PC-9 (cell line): ENCODE measurements at regions not wholly inside any gene's neighbourhood (a gene's known extent, or its start where the extent isn't known, plus 50 kb on each side); places are given as distances from the start of the nearest gene placed in this dataset.
A peak's percentile ranks its signal among the peaks of the same experiment; 100 is the strongest.

Source experiments
- BruUV-seq: library from RNA; stranded (reverse); fragments of 400-500 nt; replicated peaks from 2 replicates; lab custom pipeline; 2021; lab: Mats Ljungman, UMichigan
- CTCF ChIA-PET: fragments of 300-600 bp; sonication (Branson Sonifier 250); formaldehyde crosslinking; loops from one replicate; lab custom pipeline; 2022; ENCODE audit warnings: antibody characterized with exemption; lab: Charles Lee
- POLR2A ChIA-PET: fragments of 300-600 bp; sonication (Branson Sonifier 250); formaldehyde crosslinking; loops from one replicate; lab custom pipeline; 2022; ENCODE audit warnings: antibody characterized with exemption; ENCODE audit not compliant: unreplicated experiment; lab: Charles Lee
- DNase-seq, 2 experiments: peaks; one replicate each; pipeline versions ENCODE4 v3.0.0 to v3.0.0-alpha.2; 2015 to 2022; ENCODE audit warnings: mixed read lengths in 1 of 2
- H2AFZ ChIP-seq: fragments of 200-600 bp; sonication (generic); 2 replicates; pipeline ENCODE4 v1.8.1; 2017; ENCODE audit warnings: antibody characterized with exemption
- H3F3A ChIP-seq: fragments of 200-600 bp; sonication (generic); 2 replicates; pipeline ENCODE4 v1.8.1; 2017; ENCODE audit warnings: antibody characterized with exemption, mild to moderate bottlenecking, low read depth; ENCODE audit not compliant: insufficient read depth
- H3K27ac ChIP-seq: fragments of 200-600 bp; sonication (generic); 2 replicates; pipeline ENCODE4 v1.6.1; 2016; ENCODE audit warnings: mixed run types
- H3K27me3 ChIP-seq: fragments of 200-600 bp; sonication (generic); 2 replicates; pipeline ENCODE4 v1.6.1; 2016; ENCODE audit warnings: low read depth, mixed run types; ENCODE audit not compliant: insufficient read depth
- H3K36me3 ChIP-seq: fragments of 200-600 bp; sonication (generic); 2 replicates; pipeline ENCODE4 v1.6.1; 2016; ENCODE audit warnings: low read depth, mixed run types
- H3K4me1 ChIP-seq: fragments of 200-600 bp; sonication (generic); replicated peaks from 2 replicates; pipeline ENCODE4 v1.6.1; 2016; ENCODE audit warnings: mixed run types; ENCODE audit not compliant: insufficient read depth
- H3K4me2 ChIP-seq: fragments of 200-600 bp; sonication (generic); 2 replicates; pipeline ENCODE4 v1.6.1; 2017; ENCODE audit warnings: mixed run types
- H3K4me3 ChIP-seq: fragments of 200-600 bp; sonication (generic); 2 replicates; pipeline ENCODE4 v1.6.1; 2016; ENCODE audit warnings: mixed run types
- H3K79me2 ChIP-seq: fragments of 200-600 bp; sonication (generic); 2 replicates; pipeline ENCODE4 v1.6.1; 2017; ENCODE audit warnings: low read depth, mixed run types
- H3K9me2 ChIP-seq: fragments of 200-600 bp; sonication (generic); 2 replicates; pipeline ENCODE4 v1.8.1; 2017; ENCODE audit warnings: mild to moderate bottlenecking; ENCODE audit not compliant: insufficient read depth
- H3K9me3 ChIP-seq: fragments of 200-600 bp; sonication (generic); 2 replicates; pipeline ENCODE4 v1.8.1; 2016; ENCODE audit warnings: low read depth; ENCODE audit not compliant: insufficient read depth
- H4K20me1 ChIP-seq: fragments of 200-600 bp; sonication (generic); 2 replicates; pipeline ENCODE4 v1.8.1; 2017; ENCODE audit not compliant: insufficient read depth
- CTCF ChIP-seq: fragments of 200-600 bp; sonication (generic); conservative IDR thresholded peaks from 2 replicates; pipeline ENCODE4 v1.6.1; 2017; ENCODE audit warnings: mixed run types, antibody characterized with exemption, mild to moderate bottlenecking, moderate library complexity
- EZH2 ChIP-seq: fragments of 200-600 bp; sonication (generic); IDR thresholded peaks from 2 replicates; pipeline ENCODE4 v1.8.0; 2017; ENCODE audit warnings: antibody characterized with exemption, low read depth
- intact Hi-C: fragments of 100-400 bp; cut with micrococcal nuclease; formaldehyde crosslinking; loops from one replicate; pipeline ENCODE4 v1.10.0; 2022; ENCODE audit not compliant: unreplicated experiment

GRCh38 chr4:124514588-124514987 is 197.9 kb downstream of the ANKRD50 start:
- Histone ChIP-seq H3K4me3 (no peak overlapping the region), H4K20me1 (no peaks in the 10 kb centered on the region), H3K9me2 (no peaks in the 10 kb centered on the region; the same call in 1 of the 2 replicates), H3K27ac (no peak overlapping the region), H2AFZ (peak overlapping the region; percentile 17; the same call in 1 of the 2 replicates), H3F3A (no peaks in the 10 kb centered on the region), H3K27me3 (no peaks in the 10 kb centered on the region), H3K4me1 (no peaks in the 10 kb centered on the region), H3K79me2 (no peaks in the 10 kb centered on the region), H3K4me2 (no peak overlapping the region), H3K9me3 (no peaks in the 10 kb centered on the region), H3K36me3 (no peaks in the 10 kb centered on the region)
- intact Hi-C loops: no loop called here
- TF ChIP-seq CTCF (no peak), EZH2 (no peak)
- CTCF ChIA-PET: no interaction called here
- POLR2A ChIA-PET: no interaction called here
- no peak for DNase-seq
- no TSS peak for BruUV-seq

DNA sequence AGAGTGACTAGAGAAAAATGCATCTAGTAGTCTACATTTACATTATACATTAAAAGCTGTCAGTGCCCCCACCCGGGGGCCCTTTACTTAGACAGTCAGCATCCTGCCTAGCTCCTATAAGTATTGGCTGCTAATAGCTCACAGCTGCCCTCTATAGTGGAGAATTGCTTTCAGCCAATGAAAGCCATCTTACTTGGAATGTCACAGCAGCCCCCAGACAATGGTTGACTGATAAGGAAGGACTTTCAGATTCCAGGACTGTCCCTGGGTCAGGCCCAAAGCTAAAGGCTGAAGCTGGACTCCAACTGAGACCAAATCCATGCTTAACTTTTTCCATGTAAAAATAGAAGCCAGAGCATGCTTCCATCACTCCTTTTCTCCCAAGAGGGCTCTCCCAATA is 196.9 kb downstream of the ANKRD50 start:
- intact Hi-C loops: no loop called here
- TF ChIP-seq EZH2: no peak
- no peak for TF ChIP-seq CTCF
- Histone ChIP-seq H3K4me3 (no peak overlapping the region), H3F3A (no peaks in the 10 kb centered on the region), H3K79me2 (no peaks in the 10 kb centered on the region), H3K4me1 (no peaks in the 10 kb centered on the region), H2AFZ (no peak overlapping the region), H3K27me3 (no peaks in the 10 kb centered on the region), H3K9me3 (no peaks in the 10 kb centered on the region), H3K27ac (no peak overlapping the region), H4K20me1 (no peaks in the 10 kb centered on the region), H3K4me2 (no peak overlapping the region), H3K36me3 (no peaks in the 10 kb centered on the region), H3K9me2 (no peaks in the 10 kb centered on the region; the same call in 1 of the 2 replicates)
- BruUV-seq: no TSS peak
- ChIA-PET CTCF (no interaction called here), POLR2A (no interaction called here)
- no peak for DNase-seq

GRCh38 chr4:124519196-124519595 is 193.3 kb downstream of the ANKRD50 start:
- no peaks in the 10 kb centered on the region for H3K27me3 ChIP-seq
- POLR2A ChIA-PET: no interaction called here
- DNase-seq: no peak
- no TSS peak for BruUV-seq
- H3K9me2 ChIP-seq: no peaks in the 10 kb centered on the region; the same call in 1 of the 2 replicates
- H3F3A ChIP-seq: no peaks in the 10 kb centered on the region
- intact Hi-C loops: no loop called here
- TF ChIP-seq EZH2 (no peak), CTCF (no peak)
- no peak overlapping the region for H3K27ac ChIP-seq
- H2AFZ ChIP-seq: no peak overlapping the region
- H3K4me1 ChIP-seq: no peaks in the 10 kb centered on the region
- H3K9me3 ChIP-seq: 0 out of 2 replicates have a peak, but pooled peaks cover 8% of the 10 kb centered on the region
- no peak overlapping the region for H3K4me2 ChIP-seq
- no peaks in the 10 kb centered on the region for H3K36me3 ChIP-seq
- no peak overlapping the region for H3K4me3 ChIP-seq
- H3K79me2 ChIP-seq: no peaks in the 10 kb centered on the region
- CTCF ChIA-PET: no interaction called here
- H4K20me1 ChIP-seq: no peaks in the 10 kb centered on the region
